ENCODE measurements at regions not wholly inside any gene's neighbourhood (a gene's known extent, or its start where the extent isn't known, plus 50 kb on each side); places are given as distances from the start of the nearest gene placed in this dataset.
A peak's percentile ranks its signal among the peaks of the same experiment; 100 is the strongest.

DNA sequence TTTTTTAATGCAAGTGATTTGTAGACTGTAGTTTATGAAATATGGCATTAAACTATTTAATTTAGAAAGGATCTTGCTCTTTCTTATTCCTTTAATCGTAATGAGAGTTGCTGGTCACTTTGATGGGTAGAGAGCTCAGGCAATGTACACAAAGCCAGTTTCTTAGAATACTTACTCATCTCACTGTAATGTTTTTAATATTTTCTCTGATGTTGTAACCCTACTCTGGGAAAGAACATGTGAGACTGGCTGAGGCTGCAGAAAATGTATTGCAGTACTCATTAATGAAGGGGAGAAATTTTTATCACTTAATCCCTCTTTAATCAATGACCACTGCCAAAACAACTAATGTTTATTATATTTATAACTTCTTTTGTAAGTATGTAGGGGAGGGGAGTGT, 479.4 kb upstream of the KCNMB2 start:
- no peak for TF ChIP-seq CTCF (IDR thresholded peaks at IDR 0.05)
- no peak for ATAC-seq

GRCh38 chr3:178058629-178059028, 477.6 kb upstream of the KCNMB2 start:
- no peaks in the 10 kb centered on the region for H3K9me3 ChIP-seq
- intact Hi-C loops (cut with DNase I) = no loop called here
- no peak overlapping the region for H3K4me3 ChIP-seq
- H3K27ac ChIP-seq = peak overlapping the region in 1 of 2 donors; percentile 47
- no peak for TF ChIP-seq CTCF (IDR thresholded peaks at IDR 0.05)
- H3K36me3 ChIP-seq = no peaks in the 10 kb centered on the region
- no peaks in the 10 kb centered on the region for H3K27me3 ChIP-seq
- ATAC-seq (no peak), DNase-seq (no peak)
- peaks cover 0 to 4% of the 10 kb centered on the region in 2 donors for H3K4me1 ChIP-seq

More for the DNA sequence above, 479.4 kb upstream of the KCNMB2 start:
- Histone ChIP-seq H3K27ac (no peak overlapping the region), H3K4me1 (peaks cover 0 to 4% of the 10 kb centered on the region in 2 donors), H3K4me3 (no peak overlapping the region), H3K36me3 (no peaks in the 10 kb centered on the region), H3K27me3 (no peaks in the 10 kb centered on the region), H3K9me3 (no peaks in the 10 kb centered on the region)
- no peak for DNase-seq
- intact Hi-C loops (cut with DNase I) = no loop called here

GRCh38 chr3:178059119-178059518, 477.1 kb upstream of the KCNMB2 start:
- no peak for TF ChIP-seq CTCF (IDR thresholded peaks at IDR 0.05)
- Histone ChIP-seq H3K4me3 (no peak overlapping the region), H3K27me3 (no peaks in the 10 kb centered on the region), H3K36me3 (no peaks in the 10 kb centered on the region), H3K27ac (peak overlapping the region in 1 of 2 donors; percentile 47), H3K4me1 (peaks cover 0 to 4% of the 10 kb centered on the region in 2 donors), H3K9me3 (no peaks in the 10 kb centered on the region)
- peak in 1 of 4 donors; percentile 38 for DNase-seq
- no peak for ATAC-seq
- intact Hi-C loops (cut with DNase I) = no loop called here

- peak; percentile 15 for ATAC-seq
- peak overlapping the region in 1 of 2 donors; percentile 47 for H3K27ac ChIP-seq
- no peaks in the 10 kb centered on the region for H3K27me3 ChIP-seq
- H3K9me3 ChIP-seq = no peaks in the 10 kb centered on the region
- TF ChIP-seq CTCF (IDR thresholded peaks at IDR 0.05) = no peak
- H3K4me3 ChIP-seq = no peak overlapping the region
- no peak for DNase-seq
- intact Hi-C loops (cut with DNase I) = no loop called here
- H3K4me1 ChIP-seq = peaks cover 0 to 4% of the 10 kb centered on the region in 2 donors
- no peaks in the 10 kb centered on the region for H3K36me3 ChIP-seq
These were observed 476.4 kb upstream of the KCNMB2 start for GRCh38 chr3:178059836-178060235.

GRCh38 chr3:178060407-178060806, 475.8 kb upstream of the KCNMB2 start:
- Histone ChIP-seq H3K36me3 (no peaks in the 10 kb centered on the region), H3K9me3 (no peaks in the 10 kb centered on the region), H3K27ac (peak overlapping the region; percentile 3 to 47), H3K4me3 (no peak overlapping the region), H3K27me3 (no peaks in the 10 kb centered on the region), H3K4me1 (peaks cover 0 to 4% of the 10 kb centered on the region in 2 donors)
- intact Hi-C loops (cut with DNase I) = no loop called here
- no peak for TF ChIP-seq CTCF (IDR thresholded peaks at IDR 0.05)
- ATAC-seq = peak; percentile 71
- DNase-seq = peak in 2 of 4 donors; percentile 91 to 94
